ENCODE measurements at regions not wholly inside any gene's neighbourhood (a gene's known extent, or its start where the extent isn't known, plus 50 kb on each side); places are given as distances from the start of the nearest gene placed in this dataset.

GRCh38 chr5:100746730-100747129 is 156.4 kb downstream of the ST8SIA4 start:
- Histone ChIP-seq H4K20me1 (ENCODE audit: control insufficient read depth, insufficient read depth, insufficient read length) (no peaks in the 10 kb centered on the region), H3T11ph (ENCODE audit: low read length) (no peak overlapping the region), H3K9ac (ENCODE audit: extremely low read depth, insufficient read length, low read length) (no peak overlapping the region), H3K27ac (ENCODE audit: insufficient read length, low read depth, low read length) (no peak overlapping the region), H4K5ac (ENCODE audit: insufficient read length, low read depth, low read length) (no peak overlapping the region), H3K79me2 (ENCODE audit: insufficient read depth, low read length) (no peaks in the 10 kb centered on the region), H3K4ac (ENCODE audit: low read depth, low read length) (no peak overlapping the region), H3K23me2 (ENCODE audit: insufficient read length, low read depth, low read length, poor library complexity, severe bottlenecking) (no peaks in the 10 kb centered on the region), H3K4me1 (ENCODE audit: insufficient read depth, low read length) (no peaks in the 10 kb centered on the region), H3K9me3 (ENCODE audit: control insufficient read depth, low read depth, low read length) (no peaks in the 10 kb centered on the region), H2BK20ac (ENCODE audit: low read depth, low read length, poor library complexity, severe bottlenecking) (no peak overlapping the region), H3K23ac (ENCODE audit: insufficient read length, low read depth, low read length) (no peak overlapping the region), H3K79me1 (ENCODE audit: insufficient read depth, low read depth, low read length, poor library complexity, severe bottlenecking) (no peaks in the 10 kb centered on the region), H2BK12ac (ENCODE audit: insufficient read length, low read depth, low read length) (no peak overlapping the region), H4K8ac (replicated peaks; ENCODE audit: insufficient read length, low read depth, low read length) (no peak overlapping the region), H3K4me2 (ENCODE audit: insufficient read depth, insufficient read length, low read length) (no peak overlapping the region), H3K56ac (ENCODE audit: insufficient read length, low read depth, low read length) (no peak overlapping the region), H2BK5ac (ENCODE audit: insufficient read length, low read length) (no peak overlapping the region), H2BK15ac (ENCODE audit: low read depth, low read length) (no peak overlapping the region), H3K27me3 (ENCODE audit: insufficient read depth, low read length) (no peaks in the 10 kb centered on the region), H4K91ac (ENCODE audit: insufficient read length, low read depth, low read length) (no peak overlapping the region), H3K14ac (ENCODE audit: insufficient read depth, low read length) (no peak overlapping the region), H2AK5ac (ENCODE audit: insufficient read length, low read length) (no peak overlapping the region), H2BK120ac (ENCODE audit: low read depth, low read length, poor library complexity, severe bottlenecking) (no peak overlapping the region), H2AFZ (ENCODE audit: low read length) (no peak overlapping the region), H3K18ac (ENCODE audit: insufficient read length, low read depth, low read length) (no peak overlapping the region)
- no CpG with 5 or more reads among the region's 1 CpG for WGBS (ENCODE audit: extremely low coverage, insufficient read length, low lambda C conversion rate)
- Mint-ChIP-seq H3K36me3 (ENCODE audit: insufficient read depth in 1 of 3, low read depth in 3 of 3) (no peaks in the 10 kb centered on the region), H3K4me3 (no peak overlapping the region), H3K4me1 (peaks cover 0 to 4% of the 10 kb centered on the region in 2 experiments; a peak in 2 of 4 replicates), H3K27me3 (ENCODE audit: low read depth) (no peaks in the 10 kb centered on the region), H3K9me3 (0 out of 5 replicates have a peak, but pooled peaks cover 0 to 3% of the 10 kb centered on the region in 2 experiments), H3K27ac (no peak overlapping the region)
- TF ChIP-seq CTCF (conservative IDR thresholded peaks at IDR 0.05): no peak
- no peak for DNase-seq

Measured in H9 (cell line).